IPS DF 4.7 (cell line): ENCODE measurements at regions not wholly inside any gene's neighbourhood (a gene's known extent, or its start where the extent isn't known, plus 50 kb on each side); places are given as distances from the start of the nearest gene placed in this dataset.
"Not testable (repeated sequence)": the region's sequence is repeated elsewhere in the genome, so short reads cannot be mapped to it uniquely, and the experiment has no call there.

Experiments used
- DNase-seq: peaks from one replicate; pipeline ENCODE4 v3.0.0-alpha.2; 2013; ENCODE audit warnings: low spot score; ENCODE audit errors: extremely low read depth

DNA sequence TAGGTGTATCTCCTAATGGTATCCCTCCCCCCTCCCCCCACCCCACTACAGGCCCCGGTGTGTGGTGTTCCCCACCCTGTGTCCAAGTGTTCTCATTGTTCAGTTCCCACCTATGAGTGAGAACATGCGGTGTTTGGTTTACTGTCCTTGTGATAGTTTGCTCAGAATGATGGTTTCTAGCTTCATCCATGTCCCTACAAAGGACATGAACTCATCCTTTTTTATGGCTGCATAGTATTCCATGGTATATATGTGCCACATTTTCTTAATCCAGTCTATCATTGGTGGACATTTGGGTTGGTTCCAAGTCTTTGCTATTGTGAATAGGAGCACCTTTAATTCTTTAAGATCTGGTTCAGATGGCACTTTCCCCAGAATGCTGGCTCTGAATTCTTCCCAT is 58.5 kb upstream of the PTGFRN start:
- DNase-seq = not testable (repeated sequence)

DNA sequence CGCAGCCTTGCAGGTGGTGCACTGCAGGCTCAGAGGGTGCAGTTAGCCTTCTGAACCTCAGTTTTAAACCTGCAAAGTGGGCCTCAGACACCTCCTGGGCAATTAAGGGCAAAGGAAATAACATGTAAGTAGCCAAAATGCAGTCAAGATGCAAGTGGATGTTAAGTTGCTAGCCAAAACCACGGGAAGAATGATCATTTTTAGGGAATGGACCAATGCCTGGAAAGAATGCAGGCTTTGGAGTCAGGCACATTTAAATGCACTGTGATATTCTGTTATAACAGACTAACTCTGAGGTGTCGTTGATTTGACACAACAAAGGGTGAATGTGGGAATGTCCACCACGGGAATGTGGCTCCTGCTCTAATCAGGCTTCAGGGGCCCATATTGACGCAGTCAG is 57.9 kb upstream of the PTGFRN start:
- no peak for DNase-seq

- no peak for DNase-seq
Measured at GRCh38 chr1:116852367-116852766, 57.3 kb upstream of the PTGFRN start.

DNA sequence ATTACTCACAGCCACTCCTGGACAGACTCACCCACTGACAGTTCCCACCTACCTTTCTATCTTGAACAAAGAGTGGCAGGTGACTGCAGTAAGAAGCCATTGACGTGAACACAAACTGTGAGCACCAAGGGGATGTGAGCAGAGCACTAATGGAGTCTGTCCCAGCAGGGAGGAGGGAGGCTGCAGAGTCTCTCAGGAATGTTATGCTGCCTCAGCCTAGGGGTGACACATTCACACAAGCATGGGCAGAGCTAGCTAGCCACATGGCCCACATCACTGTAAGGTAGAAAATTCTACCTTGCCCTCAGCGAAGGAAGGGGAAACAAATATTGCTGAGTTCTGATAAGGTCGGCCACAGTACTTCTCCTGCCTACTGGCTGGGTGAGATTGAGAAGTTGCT is 56.8 kb upstream of the PTGFRN start:
- no peak for DNase-seq

GRCh38 chr1:116853680-116854402 is 55.9 kb upstream of the PTGFRN start:
- DNase-seq = peak; percentile 69

DNA sequence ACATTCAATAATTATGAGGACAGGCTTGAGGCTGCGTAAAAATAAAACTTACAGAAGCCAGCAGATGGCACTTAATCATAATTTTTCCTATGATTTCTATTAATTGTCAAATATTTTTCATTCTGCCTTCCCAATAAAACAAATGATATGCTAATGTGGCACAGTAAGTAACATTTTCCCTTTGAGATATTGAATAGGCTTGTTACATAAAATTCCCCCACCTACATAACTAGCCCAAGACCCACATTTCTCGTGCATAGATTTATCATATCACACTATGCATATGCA is 55.4 kb upstream of the PTGFRN start:
- DNase-seq = no peak

GRCh38 chr1:116854716-116855115 is 55.0 kb upstream of the PTGFRN start:
- no peak for DNase-seq

DNA sequence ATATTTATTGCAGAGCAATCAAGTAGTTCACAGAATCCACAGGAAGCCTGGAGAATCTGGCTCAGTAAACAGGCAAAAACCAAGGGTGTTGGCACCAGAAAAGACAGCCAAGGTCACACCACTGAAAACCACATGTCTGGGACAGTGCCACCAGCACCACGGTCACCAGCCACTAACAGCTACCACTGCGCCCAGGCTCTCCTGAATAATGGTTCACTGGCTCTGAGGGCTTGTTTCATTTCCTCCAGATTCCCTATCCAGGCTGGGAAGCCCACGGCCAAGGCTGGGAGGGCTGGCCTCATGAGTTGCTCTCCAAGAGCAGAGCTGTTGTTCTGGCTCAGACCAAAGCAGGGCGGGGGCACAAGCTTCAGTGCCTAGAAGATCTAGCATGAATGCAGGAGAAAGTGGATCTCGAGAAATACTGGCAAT is 54.5 kb upstream of the PTGFRN start:
- no peak for DNase-seq

GRCh38 chr1:116855773-116856201 is 53.9 kb upstream of the PTGFRN start:
- DNase-seq = no peak

GRCh38 chr1:116856312-116856711 is 53.4 kb upstream of the PTGFRN start:
- DNase-seq = no peak

- no peak for DNase-seq
Measured at GRCh38 chr1:116857092-116857491, 52.6 kb upstream of the PTGFRN start.
